ENCODE measurements at regions not wholly inside any gene's neighbourhood (a gene's known extent, or its start where the extent isn't known, plus 50 kb on each side); places are given as distances from the start of the nearest gene placed in this dataset.

DNA sequence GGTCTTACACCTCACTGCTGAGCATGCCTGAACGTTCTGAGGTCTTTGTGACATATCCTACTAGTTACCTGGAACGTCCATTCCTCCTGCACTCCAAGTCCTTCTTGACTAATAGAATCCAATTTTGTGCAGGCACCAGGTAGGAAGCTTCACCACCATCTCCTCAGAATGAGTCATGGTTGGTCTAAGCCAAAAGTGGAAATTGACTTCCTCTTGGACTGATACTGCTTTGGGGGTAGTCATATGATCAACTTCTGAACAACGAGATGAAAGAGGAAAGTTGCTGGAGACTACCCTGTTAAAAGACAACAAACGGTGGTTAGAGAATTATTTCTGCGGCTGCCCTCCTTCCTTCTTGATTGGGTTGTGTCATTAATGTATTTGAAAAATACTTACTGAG, 374.2 kb upstream of the LARGE1 start:
- Histone ChIP-seq H3K9ac (no peak overlapping the region), H3K4me3 (no peak overlapping the region), H2AFZ (no peak overlapping the region), H3F3A (ENCODE audit: insufficient read depth) (no peaks in the 10 kb centered on the region), H3K27me3 (replicated peaks; ENCODE audit: insufficient read depth) (no peaks in the 10 kb centered on the region), H3K36me3 (ENCODE audit: low read depth) (no peaks in the 10 kb centered on the region), H3K9me3 (ENCODE audit: low read depth) (no peaks in the 10 kb centered on the region), H3K27ac (no peak overlapping the region), H3K4me1 (ENCODE audit: insufficient read depth) (no peaks in the 10 kb centered on the region), H3K4me2 (ENCODE audit: unreplicated experiment) (no peak overlapping the region), H4K20me1 (ENCODE audit: insufficient read depth) (no peaks in the 10 kb centered on the region), H3K79me2 (ENCODE audit: insufficient read depth) (no peaks in the 10 kb centered on the region), H3K9me2 (ENCODE audit: insufficient read depth) (no peaks in the 10 kb centered on the region)
- DNase-seq: no peak
- TF ChIP-seq EZH2 (IDR thresholded peaks at IDR 0.05; ENCODE audit: insufficient read depth, poor library complexity, severe bottlenecking): no peak
- no peak for TF ChIP-seq EZH2phosphoT487 (IDR thresholded peaks at IDR 0.05; ENCODE audit: insufficient read depth, low read depth)
- 23 to 28% methylated on average over 5 of the region's 5 CpGs for WGBS, 2 experiments (ENCODE audit: low coverage in 1 of 2, low lambda C conversion rate in 2 of 2, missing lambda C conversion rate in 2 of 2)
- in situ Hi-C loops (cut with MboI): no loop called here

DNA sequence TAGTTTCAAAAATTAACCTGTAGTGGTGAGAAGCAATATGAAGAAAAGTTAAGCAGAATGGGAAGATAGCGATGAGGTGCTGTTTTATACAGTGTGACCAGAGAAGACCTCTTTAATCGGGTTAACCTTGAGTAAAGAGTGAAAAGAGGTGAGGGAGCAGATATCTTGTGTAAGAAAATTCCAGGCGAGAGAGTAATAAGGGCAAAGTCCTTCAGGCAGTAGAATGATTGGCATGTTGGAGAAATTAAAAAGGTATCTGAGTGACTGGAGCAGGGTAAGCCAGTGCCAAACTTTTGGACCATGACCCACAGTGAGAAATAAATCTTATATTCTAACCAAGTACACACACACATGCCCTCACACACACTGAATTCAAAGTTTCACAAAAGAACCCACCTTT, 374.7 kb upstream of the LARGE1 start:
- DNase-seq: no peak
- H3K9me3 ChIP-seq (ENCODE audit: low read depth): no peaks in the 10 kb centered on the region
- H3K9ac ChIP-seq: no peak overlapping the region
- H3K4me3 ChIP-seq: no peak overlapping the region
- 17 to 21% methylated on average over 3 of the region's 3 CpGs for WGBS, 2 experiments (ENCODE audit: low coverage in 1 of 2, low lambda C conversion rate in 2 of 2, missing lambda C conversion rate in 2 of 2)
- no peak overlapping the region for H2AFZ ChIP-seq
- no peaks in the 10 kb centered on the region for H3K36me3 ChIP-seq (ENCODE audit: low read depth)
- H3K4me2 ChIP-seq (ENCODE audit: unreplicated experiment): no peak overlapping the region
- no peaks in the 10 kb centered on the region for H4K20me1 ChIP-seq (ENCODE audit: insufficient read depth)
- in situ Hi-C loops (cut with MboI): no loop called here
- H3K79me2 ChIP-seq (ENCODE audit: insufficient read depth): no peaks in the 10 kb centered on the region
- no peak overlapping the region for H3K27ac ChIP-seq
- H3K9me2 ChIP-seq (ENCODE audit: insufficient read depth): no peaks in the 10 kb centered on the region
- no peaks in the 10 kb centered on the region for H3K4me1 ChIP-seq (ENCODE audit: insufficient read depth)
- H3K27me3 ChIP-seq (replicated peaks; ENCODE audit: insufficient read depth): no peaks in the 10 kb centered on the region
- TF ChIP-seq EZH2 (IDR thresholded peaks at IDR 0.05; ENCODE audit: insufficient read depth, poor library complexity, severe bottlenecking): no peak
- TF ChIP-seq EZH2phosphoT487 (IDR thresholded peaks at IDR 0.05; ENCODE audit: insufficient read depth, low read depth): no peak
- H3F3A ChIP-seq (ENCODE audit: insufficient read depth): no peaks in the 10 kb centered on the region

DNA sequence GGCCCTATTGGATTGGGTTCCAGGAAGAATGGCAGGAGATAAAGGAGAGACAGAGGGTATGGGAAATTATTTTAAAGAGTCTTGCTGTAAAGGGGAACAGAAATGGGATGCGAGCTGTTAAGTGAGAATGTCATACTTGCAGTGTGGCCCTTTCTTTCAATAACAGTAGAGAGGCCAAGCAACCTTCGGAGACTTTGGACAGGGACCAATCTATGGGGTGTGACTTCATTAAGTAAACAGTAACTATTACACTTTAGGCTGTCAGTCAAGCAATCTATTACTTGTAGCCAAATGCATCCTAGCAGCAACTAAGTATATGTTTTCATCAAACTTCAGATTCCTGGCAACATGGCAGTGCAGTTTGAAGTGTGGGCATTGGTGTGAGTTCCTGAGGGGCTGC, 376.2 kb upstream of the LARGE1 start:
- TF ChIP-seq EZH2phosphoT487 (IDR thresholded peaks at IDR 0.05; ENCODE audit: insufficient read depth, low read depth): no peak
- TF ChIP-seq EZH2 (IDR thresholded peaks at IDR 0.05; ENCODE audit: insufficient read depth, poor library complexity, severe bottlenecking): no peak
- Histone ChIP-seq H3K4me2 (ENCODE audit: unreplicated experiment) (no peak overlapping the region), H2AFZ (no peak overlapping the region), H3K9ac (no peak overlapping the region), H3K27ac (no peak overlapping the region), H3K79me2 (ENCODE audit: insufficient read depth) (no peaks in the 10 kb centered on the region), H3K36me3 (ENCODE audit: low read depth) (no peaks in the 10 kb centered on the region), H3K27me3 (replicated peaks; ENCODE audit: insufficient read depth) (no peaks in the 10 kb centered on the region), H4K20me1 (ENCODE audit: insufficient read depth) (no peaks in the 10 kb centered on the region), H3K9me2 (ENCODE audit: insufficient read depth) (no peaks in the 10 kb centered on the region), H3F3A (ENCODE audit: insufficient read depth) (no peaks in the 10 kb centered on the region), H3K4me1 (ENCODE audit: insufficient read depth) (no peaks in the 10 kb centered on the region), H3K4me3 (no peak overlapping the region), H3K9me3 (ENCODE audit: low read depth) (no peaks in the 10 kb centered on the region)
- 11 to 14% methylated on average over 2 of the region's 2 CpGs for WGBS, 2 experiments (ENCODE audit: low coverage in 1 of 2, low lambda C conversion rate in 2 of 2, missing lambda C conversion rate in 2 of 2)
- in situ Hi-C loops (cut with MboI): no loop called here
- no peak for DNase-seq

DNA sequence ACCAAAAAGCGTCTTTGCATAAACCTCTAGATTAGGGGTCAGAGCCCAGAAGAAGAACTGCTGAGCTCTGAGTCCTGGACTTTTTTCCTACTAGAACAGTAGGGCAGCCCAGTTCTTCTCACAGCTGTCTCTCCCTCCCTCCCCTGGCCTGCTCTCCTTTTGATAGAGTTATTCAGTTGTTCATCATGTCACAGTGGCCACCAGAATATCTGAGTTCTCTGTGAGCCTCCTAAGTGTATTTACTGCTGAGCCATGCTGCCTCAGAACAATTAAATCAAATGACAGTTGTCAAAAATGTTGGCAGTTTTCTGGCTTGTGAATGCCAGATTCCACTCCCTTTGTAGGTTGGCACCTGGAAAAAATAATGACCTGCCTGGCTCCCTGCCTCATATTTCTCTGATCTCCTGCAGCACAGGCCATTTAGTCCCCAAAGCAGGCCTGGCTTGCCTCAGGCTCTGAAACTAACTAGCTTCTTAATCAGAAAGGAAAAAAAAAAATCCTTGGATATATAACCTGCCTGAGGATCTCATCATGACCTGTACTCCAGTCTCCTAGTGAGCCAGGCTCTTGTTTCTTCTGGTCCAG, 377.4 kb upstream of the LARGE1 start:
- no peaks in the 10 kb centered on the region for H4K20me1 ChIP-seq (ENCODE audit: insufficient read depth)
- no peaks in the 10 kb centered on the region for H3K9me2 ChIP-seq (ENCODE audit: insufficient read depth)
- H3K27me3 ChIP-seq (replicated peaks; ENCODE audit: insufficient read depth): no peaks in the 10 kb centered on the region
- no peaks in the 10 kb centered on the region for H3K36me3 ChIP-seq (ENCODE audit: low read depth)
- DNase-seq: no peak
- no peaks in the 10 kb centered on the region for H3K4me1 ChIP-seq (ENCODE audit: insufficient read depth)
- TF ChIP-seq EZH2 (IDR thresholded peaks at IDR 0.05; ENCODE audit: insufficient read depth, poor library complexity, severe bottlenecking) (no peak), EZH2phosphoT487 (IDR thresholded peaks at IDR 0.05; ENCODE audit: insufficient read depth, low read depth) (no peak)
- in situ Hi-C loops (cut with MboI): no loop called here
- H3K9me3 ChIP-seq (ENCODE audit: low read depth): no peaks in the 10 kb centered on the region
- no peak overlapping the region for H3K4me3 ChIP-seq
- no peak overlapping the region for H3K4me2 ChIP-seq (ENCODE audit: unreplicated experiment)
- no peak overlapping the region for H3K9ac ChIP-seq
- no peak overlapping the region for H2AFZ ChIP-seq
- WGBS, 2 experiments (ENCODE audit: low coverage in 1 of 2, low lambda C conversion rate in 2 of 2, missing lambda C conversion rate in 2 of 2): 45 to 48% methylated on average over 1 of the region's 1 CpG
- H3F3A ChIP-seq (ENCODE audit: insufficient read depth): no peaks in the 10 kb centered on the region
- no peaks in the 10 kb centered on the region for H3K79me2 ChIP-seq (ENCODE audit: insufficient read depth)
- H3K27ac ChIP-seq: no peak overlapping the region

DNA sequence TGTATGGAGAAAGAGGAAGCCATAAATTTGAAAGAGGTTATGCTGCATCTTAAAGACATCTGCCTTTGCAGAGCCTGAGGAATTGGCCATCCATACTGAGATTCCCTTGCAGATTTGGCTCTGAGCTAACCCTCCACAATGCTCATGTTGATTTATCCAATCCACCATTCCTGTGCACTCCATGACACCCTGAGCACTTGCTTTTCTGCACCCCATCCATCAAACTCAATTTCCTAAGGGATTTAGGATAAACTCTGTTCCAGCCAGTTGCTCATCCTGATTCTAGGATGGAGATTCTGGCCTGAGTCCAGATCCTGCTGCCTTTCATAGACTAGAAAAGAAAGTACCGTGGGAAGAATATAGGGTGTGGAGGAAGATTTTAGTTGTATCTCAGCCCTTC, 379.2 kb upstream of the LARGE1 start:
- TF ChIP-seq EZH2 (IDR thresholded peaks at IDR 0.05; ENCODE audit: insufficient read depth, poor library complexity, severe bottlenecking) (no peak), EZH2phosphoT487 (IDR thresholded peaks at IDR 0.05; ENCODE audit: insufficient read depth, low read depth) (no peak)
- H3K4me3 ChIP-seq: no peak overlapping the region
- no peaks in the 10 kb centered on the region for H3K4me1 ChIP-seq (ENCODE audit: insufficient read depth)
- no peaks in the 10 kb centered on the region for H3K36me3 ChIP-seq (ENCODE audit: low read depth)
- WGBS, 2 experiments (ENCODE audit: low coverage in 1 of 2, low lambda C conversion rate in 2 of 2, missing lambda C conversion rate in 2 of 2): 15 to 22% methylated on average over 1 of the region's 1 CpG
- H3K9ac ChIP-seq: no peak overlapping the region
- H3K27me3 ChIP-seq (replicated peaks; ENCODE audit: insufficient read depth): no peaks in the 10 kb centered on the region
- H2AFZ ChIP-seq: no peak overlapping the region
- no peaks in the 10 kb centered on the region for H3F3A ChIP-seq (ENCODE audit: insufficient read depth)
- no peak overlapping the region for H3K4me2 ChIP-seq (ENCODE audit: unreplicated experiment)
- H4K20me1 ChIP-seq (ENCODE audit: insufficient read depth): no peaks in the 10 kb centered on the region
- no peak overlapping the region for H3K27ac ChIP-seq
- in situ Hi-C loops (cut with MboI): no loop called here
- DNase-seq: no peak
- H3K9me3 ChIP-seq (ENCODE audit: low read depth): no peaks in the 10 kb centered on the region
- no peaks in the 10 kb centered on the region for H3K9me2 ChIP-seq (ENCODE audit: insufficient read depth)
- H3K79me2 ChIP-seq (ENCODE audit: insufficient read depth): no peaks in the 10 kb centered on the region

Data from GM23248 (cell line).